HG02870 (cell line): ENCODE measurements at regions not wholly inside any gene's neighbourhood (a gene's known extent, or its start where the extent isn't known, plus 50 kb on each side); places are given as distances from the start of the nearest gene placed in this dataset.

ENCODE experiments used
- ATAC-seq: cut with Tn5 transposase; IDR thresholded peaks from one replicate; pipeline ENCODE4 v1.9.1; 2021; ENCODE audit warnings: mild to moderate bottlenecking, moderate library complexity; ENCODE audit not compliant: unreplicated experiment

GRCh38 chr11:37134637-37135036, 536.6 kb upstream of the RAG2 start:
- no peak for ATAC-seq

GRCh38 chr11:37124384-37124783, 526.3 kb upstream of the RAG2 start:
- no peak for ATAC-seq

- ATAC-seq = no peak
Measured at GRCh38 chr11:37115963-37116362, 517.9 kb upstream of the RAG2 start.

GRCh38 chr11:37110385-37110784, 512.3 kb upstream of the RAG2 start:
- no peak for ATAC-seq

- ATAC-seq = no peak
Measured at GRCh38 chr11:37109286-37109585, 511.2 kb upstream of the RAG2 start.

- no peak for ATAC-seq
Measured at GRCh38 chr11:37108436-37109285, 510.6 kb upstream of the RAG2 start.

GRCh38 chr11:37107831-37108230, 509.8 kb upstream of the RAG2 start:
- no peak for ATAC-seq

- ATAC-seq = no peak
Measured at GRCh38 chr11:37107415-37107814, 509.4 kb upstream of the RAG2 start.

GRCh38 chr11:37105427-37105826, 507.4 kb upstream of the RAG2 start:
- no peak for ATAC-seq

- no peak for ATAC-seq
Measured at GRCh38 chr11:37104380-37104779, 506.3 kb upstream of the RAG2 start.

- no peak for ATAC-seq
Measured at GRCh38 chr11:37100008-37100407, 502.0 kb upstream of the RAG2 start.

GRCh38 chr11:37092487-37092886, 494.5 kb upstream of the RAG2 start:
- ATAC-seq = no peak

- no peak for ATAC-seq
Measured at GRCh38 chr11:37089439-37089838, 491.4 kb upstream of the RAG2 start.

GRCh38 chr11:37088573-37088910, 490.5 kb upstream of the RAG2 start:
- no peak for ATAC-seq

GRCh38 chr11:37087650-37088572, 489.9 kb upstream of the RAG2 start:
- no peak for ATAC-seq

GRCh38 chr11:37078521-37078920, 480.5 kb upstream of the RAG2 start:
- ATAC-seq = no peak

GRCh38 chr11:37076866-37077265, 478.8 kb upstream of the RAG2 start:
- no peak for ATAC-seq

GRCh38 chr11:37072538-37073055, 474.6 kb upstream of the RAG2 start:
- no peak for ATAC-seq

GRCh38 chr11:37050311-37050710, 452.3 kb upstream of the RAG2 start:
- ATAC-seq = no peak

GRCh38 chr11:37040921-37041320, 442.9 kb upstream of the RAG2 start:
- no peak for ATAC-seq

GRCh38 chr11:37038911-37039310, 440.9 kb upstream of the RAG2 start:
- no peak for ATAC-seq

- ATAC-seq = no peak
Measured at GRCh38 chr11:37026741-37027140, 428.7 kb upstream of the RAG2 start.
